Uterus (tissue), 3 donors: ENCODE measurements at regions not wholly inside any gene's neighbourhood (a gene's known extent, or its start where the extent isn't known, plus 50 kb on each side); places are given as distances from the start of the nearest gene placed in this dataset.

Source experiments
- DNase-seq, 2 donors: peaks; one replicate each; pipeline ENCODE4 v3.0.0-alpha.2; 2019 to 2020
- H3K27ac ChIP-seq, 2 donors: fragments of 200-600 bp; sonication (generic); 1 replicate in 1 of 2; 2 replicates in 1 of 2; pipeline ENCODE4 v1.5.1; 2016 to 2018
- H3K27me3 ChIP-seq, 2 donors: fragments of 200-600 bp; sonication (generic); one replicate each; pipeline ENCODE4 v1.5.1; 2018 to 2019; ENCODE audit warnings: control low read depth in 1 of 2
- H3K36me3 ChIP-seq, 2 donors: fragments of 200-600 bp; sonication (generic); one replicate each; pipeline ENCODE4 v1.5.1; 2019; ENCODE audit warnings: control low read depth in 1 of 2
- H3K4me1 ChIP-seq, 2 donors: fragments of 200-600 bp; sonication (generic); one replicate each; pipeline ENCODE4 v1.5.1; 2018 to 2019; ENCODE audit warnings: control low read depth in 1 of 2
- H3K4me3 ChIP-seq, 2 donors: fragments of 200-600 bp; sonication (generic); 1 replicate in 1 of 2; 2 replicates in 1 of 2; pipeline ENCODE4 v1.5.1; 2018 to 2019; ENCODE audit warnings: mild to moderate bottlenecking in 1 of 2
- H3K9me3 ChIP-seq, 2 donors: fragments of 200-600 bp; sonication (generic); one replicate each; pipeline ENCODE4 v1.5.1; 2019; ENCODE audit warnings: control low read depth in 1 of 2
- POLR2A ChIP-seq, 2 donors: fragments of 450-650 bp; IDR thresholded peaks; one replicate each; pipeline ENCODE4 v1.6.1; 2016; ENCODE audit warnings: antibody characterized with exemption in 2 of 2, mild to moderate bottlenecking in 1 of 2, moderate library complexity in 1 of 2
- intact Hi-C: fragments of 100-400 bp; cut with DNase I; formaldehyde crosslinking; loops from one replicate; pipeline ENCODE4 v1.15.1; 2023; ENCODE audit warnings: low total_unique reads
- TF ChIP-seq, protein P1 (sequence below), 4 experiments: fragments of 200-600 bp in 2 of 4; fragments of 450-650 bp in 2 of 4; sonication (generic) in 2 of 4; IDR thresholded peaks; one replicate each; pipeline ENCODE4 v1.5.1; 2016 to 2019; ENCODE audit warnings: antibody characterized with exemption in 4 of 4, mild to moderate bottlenecking in 2 of 4, moderate library complexity in 1 of 4
- donor health status: DM: yes; HTN: yes; CAD: no.

DNA sequence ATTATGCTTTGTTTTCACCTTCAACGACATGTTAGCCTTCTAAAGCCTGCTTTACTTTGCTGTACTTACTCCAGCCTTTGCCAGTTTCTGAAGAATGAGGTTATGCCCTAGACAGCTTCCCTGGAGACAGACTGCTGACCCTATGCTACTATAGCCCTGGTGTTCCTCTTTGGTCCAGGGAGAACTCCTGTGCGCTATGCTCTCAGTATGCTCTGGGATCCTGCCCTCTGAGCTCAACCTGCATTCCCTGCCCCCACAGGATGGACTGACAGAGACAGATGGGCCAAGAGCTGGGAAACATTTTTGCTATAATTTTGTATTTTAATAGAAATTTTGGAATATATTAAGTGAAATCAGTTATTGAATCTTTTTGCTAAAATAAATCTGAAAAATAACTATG lies 425.9 kb downstream of the TMA16 start:
- Histone ChIP-seq H3K4me3 (no peak overlapping the region), H3K9me3 (no peaks in the 10 kb centered on the region), H3K36me3 (no peaks in the 10 kb centered on the region), H3K27ac (no peak overlapping the region), H3K4me1 (no peaks in the 10 kb centered on the region), H3K27me3 (no peaks in the 10 kb centered on the region)
- TF ChIP-seq POLR2A (IDR thresholded peaks at IDR 0.05), result no peak
- TF ChIP-seq, protein P1, sequence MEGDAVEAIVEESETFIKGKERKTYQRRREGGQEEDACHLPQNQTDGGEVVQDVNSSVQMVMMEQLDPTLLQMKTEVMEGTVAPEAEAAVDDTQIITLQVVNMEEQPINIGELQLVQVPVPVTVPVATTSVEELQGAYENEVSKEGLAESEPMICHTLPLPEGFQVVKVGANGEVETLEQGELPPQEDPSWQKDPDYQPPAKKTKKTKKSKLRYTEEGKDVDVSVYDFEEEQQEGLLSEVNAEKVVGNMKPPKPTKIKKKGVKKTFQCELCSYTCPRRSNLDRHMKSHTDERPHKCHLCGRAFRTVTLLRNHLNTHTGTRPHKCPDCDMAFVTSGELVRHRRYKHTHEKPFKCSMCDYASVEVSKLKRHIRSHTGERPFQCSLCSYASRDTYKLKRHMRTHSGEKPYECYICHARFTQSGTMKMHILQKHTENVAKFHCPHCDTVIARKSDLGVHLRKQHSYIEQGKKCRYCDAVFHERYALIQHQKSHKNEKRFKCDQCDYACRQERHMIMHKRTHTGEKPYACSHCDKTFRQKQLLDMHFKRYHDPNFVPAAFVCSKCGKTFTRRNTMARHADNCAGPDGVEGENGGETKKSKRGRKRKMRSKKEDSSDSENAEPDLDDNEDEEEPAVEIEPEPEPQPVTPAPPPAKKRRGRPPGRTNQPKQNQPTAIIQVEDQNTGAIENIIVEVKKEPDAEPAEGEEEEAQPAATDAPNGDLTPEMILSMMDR (IDR thresholded peaks at IDR 0.05), result no peak
- DNase-seq, result no peak
- intact Hi-C loops, result no loop called here

DNA sequence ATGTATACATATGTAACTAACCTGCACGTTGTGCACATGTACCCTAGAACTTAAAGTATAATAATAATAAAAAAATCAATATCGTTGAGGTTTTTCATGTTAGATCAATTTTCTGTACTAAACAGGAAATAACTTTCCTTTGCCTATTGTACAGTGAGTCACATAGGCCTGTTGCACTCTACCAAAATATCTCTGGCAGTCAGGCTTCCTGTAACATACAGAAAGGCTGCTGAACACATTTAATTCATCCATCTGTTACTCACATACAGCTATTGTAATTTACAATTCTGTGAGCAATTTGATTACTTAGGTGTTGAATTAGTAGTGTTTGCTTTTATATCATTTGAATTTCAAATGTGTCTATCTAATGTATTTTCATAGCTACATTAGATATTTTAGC lies 427.8 kb downstream of the TMA16 start:
- intact Hi-C loops, result no loop called here
- DNase-seq, result no peak
- no peak for TF ChIP-seq POLR2A (IDR thresholded peaks at IDR 0.05)
- TF ChIP-seq, protein P1 (IDR thresholded peaks at IDR 0.05), result no peak

DNA sequence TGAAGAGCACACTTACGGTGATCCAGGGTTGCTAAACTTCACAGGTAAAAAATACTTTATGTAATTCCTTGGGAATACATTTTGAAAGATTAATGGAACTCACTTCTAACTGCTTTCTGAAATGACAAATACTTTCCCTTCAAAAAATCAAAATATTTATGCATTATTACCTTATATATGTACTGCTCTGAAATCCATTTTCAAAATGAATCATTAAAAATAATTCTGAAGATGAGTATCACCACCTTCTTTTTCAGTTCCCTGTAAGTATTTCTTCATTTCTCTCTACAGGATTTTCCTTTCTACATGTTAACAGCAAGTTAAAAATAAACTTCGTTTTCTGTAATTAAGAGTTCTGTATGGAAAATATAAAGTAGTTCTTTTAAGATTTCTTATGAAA lies 428.6 kb downstream of the TMA16 start:
- H3K4me3 ChIP-seq, result no peak overlapping the region
- no peaks in the 10 kb centered on the region for H3K9me3 ChIP-seq
- DNase-seq, result no peak
- TF ChIP-seq, protein P1 (IDR thresholded peaks at IDR 0.05), result no peak
- no peak for TF ChIP-seq POLR2A (IDR thresholded peaks at IDR 0.05)
- no peaks in the 10 kb centered on the region for H3K27me3 ChIP-seq
- H3K27ac ChIP-seq, result no peak overlapping the region
- no peaks in the 10 kb centered on the region for H3K4me1 ChIP-seq
- intact Hi-C loops, result no loop called here
- no peaks in the 10 kb centered on the region for H3K36me3 ChIP-seq

More for the DNA sequence above, 427.8 kb downstream of the TMA16 start:
- no peak overlapping the region for H3K4me3 ChIP-seq
- no peaks in the 10 kb centered on the region for H3K9me3 ChIP-seq
- H3K27ac ChIP-seq, result no peak overlapping the region
- no peaks in the 10 kb centered on the region for H3K36me3 ChIP-seq
- H3K27me3 ChIP-seq, result no peaks in the 10 kb centered on the region
- H3K4me1 ChIP-seq, result no peaks in the 10 kb centered on the region

DNA sequence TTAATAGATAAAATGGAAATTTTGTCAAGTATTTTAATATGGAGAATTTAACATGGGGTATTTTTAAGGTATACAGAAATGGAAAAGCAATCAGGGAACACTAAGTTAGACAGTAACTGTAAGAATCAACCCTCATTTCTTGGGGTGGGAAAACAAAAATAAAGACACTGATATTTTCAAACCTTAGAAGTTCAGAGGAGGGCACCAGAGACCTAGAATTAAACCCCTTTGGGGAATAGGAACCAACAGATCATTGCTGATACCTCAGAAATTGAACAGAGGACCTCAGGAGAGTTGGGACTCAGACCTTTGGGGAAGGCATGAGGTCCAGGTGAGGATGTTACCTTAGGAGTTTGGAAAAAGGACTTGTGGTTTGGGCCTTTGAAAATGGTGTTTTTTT lies 435.6 kb downstream of the TMA16 start:
- TF ChIP-seq, protein P1 (IDR thresholded peaks at IDR 0.05), result no peak
- no peak for TF ChIP-seq POLR2A (IDR thresholded peaks at IDR 0.05)
- Histone ChIP-seq H3K36me3 (no peaks in the 10 kb centered on the region), H3K27me3 (no peaks in the 10 kb centered on the region), H3K4me3 (no peak overlapping the region), H3K27ac (no peak overlapping the region), H3K9me3 (no peaks in the 10 kb centered on the region), H3K4me1 (no peaks in the 10 kb centered on the region)
- DNase-seq, result no peak
- intact Hi-C loops, result no loop called here

DNA sequence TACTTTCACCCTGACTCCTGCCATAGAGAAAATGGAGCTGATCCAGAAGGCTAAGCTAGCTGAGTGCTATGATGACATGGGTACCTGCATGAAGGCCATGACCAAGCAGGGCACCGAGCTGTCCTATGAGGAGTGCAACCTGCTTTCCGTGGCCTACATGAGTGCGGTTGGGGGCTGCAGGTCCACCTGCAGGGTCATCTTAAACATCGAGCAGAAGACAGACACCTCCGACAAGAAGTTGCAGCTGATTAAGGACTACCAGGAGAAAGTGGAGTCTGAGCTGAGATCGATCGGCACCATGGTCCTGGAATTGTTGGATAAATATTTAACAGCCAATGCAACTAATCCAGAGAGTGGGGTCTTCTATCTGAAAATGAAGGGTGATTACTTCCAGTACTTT lies 438.0 kb downstream of the TMA16 start:
- no peak overlapping the region for H3K4me3 ChIP-seq
- TF ChIP-seq, protein P1 (IDR thresholded peaks at IDR 0.05), result no peak
- no peak for TF ChIP-seq POLR2A (IDR thresholded peaks at IDR 0.05)
- intact Hi-C loops, result no loop called here

More for the DNA sequence above, 438.0 kb downstream of the TMA16 start:
- H3K4me1 ChIP-seq, result no peaks in the 10 kb centered on the region
- no peaks in the 10 kb centered on the region for H3K36me3 ChIP-seq
- no peak for DNase-seq
- H3K27ac ChIP-seq, result no peak overlapping the region
- no peaks in the 10 kb centered on the region for H3K27me3 ChIP-seq
- H3K9me3 ChIP-seq, result no peaks in the 10 kb centered on the region
